B cell (primary cell): ENCODE measurements at regions not wholly inside any gene's neighbourhood (a gene's known extent, or its start where the extent isn't known, plus 50 kb on each side); places are given as distances from the start of the nearest gene placed in this dataset.

Experiments
- EZH2 ChIP-seq: IDR thresholded peaks from 2 replicates; pipeline ENCODE4 v1.6.1; 2012; ENCODE audit warnings: borderline replicate concordance, low read depth, mild to moderate bottlenecking, moderate library complexity, low read length; ENCODE audit not compliant: insufficient read depth, poor library complexity, severe bottlenecking
- TF ChIP-seq, protein P1 (sequence below): fragments of 200-600 bp; IDR thresholded peaks from one replicate; pipeline ENCODE4 v1.8.0; 2022; ENCODE audit warnings: antibody characterized with exemption, mild to moderate bottlenecking

GRCh38 chr5:115366223-115366622, 69.8 kb upstream of the CCDC112 start:
- TF ChIP-seq, protein P1, sequence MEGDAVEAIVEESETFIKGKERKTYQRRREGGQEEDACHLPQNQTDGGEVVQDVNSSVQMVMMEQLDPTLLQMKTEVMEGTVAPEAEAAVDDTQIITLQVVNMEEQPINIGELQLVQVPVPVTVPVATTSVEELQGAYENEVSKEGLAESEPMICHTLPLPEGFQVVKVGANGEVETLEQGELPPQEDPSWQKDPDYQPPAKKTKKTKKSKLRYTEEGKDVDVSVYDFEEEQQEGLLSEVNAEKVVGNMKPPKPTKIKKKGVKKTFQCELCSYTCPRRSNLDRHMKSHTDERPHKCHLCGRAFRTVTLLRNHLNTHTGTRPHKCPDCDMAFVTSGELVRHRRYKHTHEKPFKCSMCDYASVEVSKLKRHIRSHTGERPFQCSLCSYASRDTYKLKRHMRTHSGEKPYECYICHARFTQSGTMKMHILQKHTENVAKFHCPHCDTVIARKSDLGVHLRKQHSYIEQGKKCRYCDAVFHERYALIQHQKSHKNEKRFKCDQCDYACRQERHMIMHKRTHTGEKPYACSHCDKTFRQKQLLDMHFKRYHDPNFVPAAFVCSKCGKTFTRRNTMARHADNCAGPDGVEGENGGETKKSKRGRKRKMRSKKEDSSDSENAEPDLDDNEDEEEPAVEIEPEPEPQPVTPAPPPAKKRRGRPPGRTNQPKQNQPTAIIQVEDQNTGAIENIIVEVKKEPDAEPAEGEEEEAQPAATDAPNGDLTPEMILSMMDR, result no peak
- TF ChIP-seq EZH2, result no peak
